ENCODE measurements at regions not wholly inside any gene's neighbourhood (a gene's known extent, or its start where the extent isn't known, plus 50 kb on each side); places are given as distances from the start of the nearest gene placed in this dataset.

- no peak for TF ChIP-seq POLR2A (IDR thresholded peaks at IDR 0.05; ENCODE audit: low read depth, low read length)
- TF ChIP-seq POLR2AphosphoS5 (IDR thresholded peaks at IDR 0.05; ENCODE audit: low read depth, low read length), result no peak
- TF ChIP-seq SPI1 (IDR thresholded peaks at IDR 0.05; ENCODE audit: low read depth, low read length), result no peak
- no peak for TF ChIP-seq PAX5 (IDR thresholded peaks at IDR 0.05; ENCODE audit: insufficient read depth, low read length, severe bottlenecking)
- no peak for TF ChIP-seq POU2F2 (IDR thresholded peaks at IDR 0.05; ENCODE audit: low read depth, low read length)
These were observed 86.1 kb upstream of the PROK2 start for GRCh38 chr3:71870966-71871512.

Data from GM12891 (cell line).